Heart right ventricle (tissue), 16 donors: ENCODE measurements at regions not wholly inside any gene's neighbourhood (a gene's known extent, or its start where the extent isn't known, plus 50 kb on each side); places are given as distances from the start of the nearest gene placed in this dataset.

Experiments
- ATAC-seq, 8 donors: fragments of 200-7000 bp; cut with Tn5 transposase; one replicate each; pipeline ENCODE4 v1.9.1; 2020; ENCODE audit warnings: mild to moderate bottlenecking in 8 of 8, moderate library complexity in 8 of 8, moderate number of reproducible peaks in 1 of 8
- DNase-seq, 2 donors: peaks; one replicate each; pipeline ENCODE4 v3.0.0-alpha.2; 2020
- H3K27ac ChIP-seq, 10 donors: fragments of 200-600 bp; sonication (generic) in 2 of 10; one replicate each; pipeline versions ENCODE4 v1.5.0 to v1.8.0; 2020 to 2022; ENCODE audit warnings: mild to moderate bottlenecking in 3 of 10
- H3K27me3 ChIP-seq, 7 donors: fragments of 200-600 bp; one replicate each; pipeline ENCODE4 v1.8.0; 2021 to 2022; ENCODE audit warnings: mild to moderate bottlenecking in 2 of 7
- H3K36me3 ChIP-seq, 9 donors: fragments of 200-600 bp; sonication (generic) in 1 of 9; one replicate each; pipeline versions ENCODE4 v1.5.0 to v1.8.0; 2020 to 2022; ENCODE audit warnings: mild to moderate bottlenecking in 2 of 9
- H3K4me1 ChIP-seq, 9 donors: fragments of 200-600 bp; sonication (generic) in 1 of 9; one replicate each; pipeline versions ENCODE4 v1.5.0 to v1.8.0; 2020 to 2022; ENCODE audit warnings: mild to moderate bottlenecking in 4 of 9
- H3K4me3 ChIP-seq, 10 donors: fragments of 200-600 bp; sonication (generic) in 2 of 10; one replicate each; pipeline versions ENCODE4 v1.5.0 to v1.8.0; 2020 to 2022; ENCODE audit warnings: mild to moderate bottlenecking in 7 of 10, moderate library complexity in 2 of 10
- H3K9me3 ChIP-seq, 11 donors: fragments of 200-600 bp in 10 of 11; sonication (generic) in 2 of 11; one replicate each; pipeline versions ENCODE4 v1.5.0 to v1.8.0; 2013 to 2022; ENCODE audit warnings: mild to moderate bottlenecking in 2 of 11, control low read depth in 1 of 11, moderate library complexity in 1 of 11
- CTCF ChIP-seq, 9 donors: fragments of 200-600 bp; sonication (generic) in 2 of 9; IDR thresholded peaks; one replicate each; pipeline versions ENCODE4 v1.5.0 to v1.8.0; 2021 to 2022; ENCODE audit warnings: antibody characterized with exemption in 9 of 9, mild to moderate bottlenecking in 5 of 9, moderate library complexity in 1 of 9
- WGBS, 2 donors: extraction: QIAGEN DNeasy Blood & Tissue Kit; methylation state at CpG; one replicate each; pipeline ENCODE4 v1.1.7; 2013; ENCODE audit warnings: inconsistent platforms in 1 of 2; 5-methylcytosine and 5-hydroxymethylcytosine counted together
- intact Hi-C, 10 donors: fragments of 100-400 bp; cut with DNase I; formaldehyde crosslinking; loops; one replicate each; pipeline versions ENCODE4 v1.11.1 to v1.14.2; 2022
- donor health status: Arrhythmogenic right ventricular cardiomyopathy.
- donor health status: ischemic (EF 13 %, LVEDD 7.1; RV severe dilation, severe dysfunction).
- donor health status: healthy with polysubstance abuse.
- donor health status: DM: no; HTN: yes; CAD: no.
- donor health status: DM: no; HTN: no; CAD: no.
- donor health status: ischemic (EF 25% LVEDD 6.9; RV normal size, moderate dysfunction).
- donor health status: ischemic (EF 25% LVEDD 5.7; RV mildly dilated, moderate dysfunction).
- donor health status: healthy.
- donor health status: DM: yes; HTN: yes; CAD: no.
- donor health status: Ischemic cardiomyopathy.
- donor health status: ischemic (EF 35%, LVEDD 5.7; RV mildly dilated, moderate dysfunction).
- donor health status: nonischemic (EF 11% LVEDD 7.7; RV severe dilation, severe dysfunction).
- donor health status: DM: yes; HTN: yes; CAD: no.
- donor health status: PGD.
- donor health status: ischemic (EF 29% LVEDD 5.4; RV normal size, mild dysfunction).
- donor health status: nonischemic (EF 23%, LVEDD 6.1; RV moderate dilation, normal function).

GRCh38 chrX:134174859-134175258 lies 62.1 kb upstream of the CCDC160 start:
- no peaks in the 10 kb centered on the region for H3K36me3 ChIP-seq
- WGBS, 2 donors, result 65 to 75% methylated on average over 9 of the region's 9 CpGs
- ATAC-seq (no peak), DNase-seq (no peak)
- peaks cover 0 to 8% (median 0%) of the 10 kb centered on the region in 9 donors for H3K4me1 ChIP-seq
- H3K4me3 ChIP-seq, result no peak overlapping the region
- TF ChIP-seq CTCF (IDR thresholded peaks at IDR 0.05), result no peak
- H3K27me3 ChIP-seq, result peaks cover 0 to 90% (median 0%) of the 10 kb centered on the region in 7 donors
- intact Hi-C loops, result no loop called here
- H3K27ac ChIP-seq, result no peak overlapping the region
- no peaks in the 10 kb centered on the region for H3K9me3 ChIP-seq

DNA sequence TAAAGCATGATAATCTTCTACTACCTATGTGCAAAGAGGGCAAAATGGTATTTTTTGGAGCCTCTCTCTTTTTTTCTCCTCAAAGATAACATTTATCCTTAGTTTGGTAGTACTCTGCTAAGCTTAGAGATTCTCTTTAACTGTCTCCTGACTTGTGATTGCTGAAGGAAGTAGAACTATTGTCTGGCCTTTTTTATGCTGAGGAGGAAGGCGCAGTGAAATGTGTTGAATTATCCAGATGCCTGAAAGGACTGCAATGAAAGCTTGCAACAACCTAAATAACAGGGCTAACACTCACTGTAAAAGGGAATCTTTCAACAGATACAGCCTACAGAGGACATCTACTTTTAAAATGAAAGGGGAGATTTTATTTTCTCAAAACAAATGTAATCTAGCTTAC lies 59.5 kb upstream of the CCDC160 start:
- intact Hi-C loops, result no loop called here
- TF ChIP-seq CTCF (IDR thresholded peaks at IDR 0.05), result no peak
- no peaks in the 10 kb centered on the region for H3K36me3 ChIP-seq
- DNase-seq (no peak), ATAC-seq (no peak)
- H3K4me3 ChIP-seq, result no peak overlapping the region
- peaks cover 0 to 98% (median 0%) of the 10 kb centered on the region in 7 donors for H3K27me3 ChIP-seq
- WGBS, 2 donors, result 61 to 64% methylated on average over 1 of the region's 1 CpG
- H3K4me1 ChIP-seq, result peaks cover 0 to 8% (median 0%) of the 10 kb centered on the region in 9 donors
- H3K9me3 ChIP-seq, result no peaks in the 10 kb centered on the region
- H3K27ac ChIP-seq, result no peak overlapping the region

GRCh38 chrX:134180601-134181274 lies 56.2 kb upstream of the CCDC160 start:
- H3K9me3 ChIP-seq, result no peaks in the 10 kb centered on the region
- 54 to 55% methylated on average over 4 of the region's 4 CpGs for WGBS, 2 donors
- H3K27ac ChIP-seq, result no peak overlapping the region
- peaks cover 0 to 1% (median 0%) of the 10 kb centered on the region in 9 donors for H3K4me1 ChIP-seq
- DNase-seq, result no peak
- intact Hi-C loops, result no loop called here
- TF ChIP-seq CTCF (IDR thresholded peaks at IDR 0.05), result no peak
- no peaks in the 10 kb centered on the region for H3K36me3 ChIP-seq
- H3K4me3 ChIP-seq, result no peak overlapping the region
- ATAC-seq, result no peak
- H3K27me3 ChIP-seq, result peaks cover 0 to 95% (median 0%) of the 10 kb centered on the region in 7 donors

DNA sequence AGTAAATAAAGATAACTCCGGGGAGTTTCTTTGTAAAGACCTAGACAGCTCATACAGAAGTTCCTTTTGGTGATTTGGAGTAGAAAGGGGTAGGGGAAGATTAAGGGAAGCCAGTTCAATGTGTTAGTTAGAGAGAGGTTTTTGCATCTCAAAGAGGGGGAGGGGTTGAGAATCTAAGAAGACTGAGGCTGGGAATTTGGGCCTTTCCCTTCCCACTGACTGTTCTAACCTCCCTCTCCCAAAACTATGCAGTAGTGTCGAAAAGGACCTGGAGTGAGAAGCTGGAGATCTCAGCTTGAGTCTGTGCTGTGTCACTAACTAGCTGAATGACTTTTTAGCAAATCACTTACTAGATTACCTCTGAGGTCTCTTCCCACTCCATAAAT lies 55.7 kb upstream of the CCDC160 start:
- Histone ChIP-seq H3K36me3 (no peaks in the 10 kb centered on the region), H3K27ac (no peak overlapping the region), H3K4me3 (no peak overlapping the region), H3K27me3 (peaks cover 0 to 95% (median 0%) of the 10 kb centered on the region in 7 donors), H3K4me1 (peaks cover 0 to 5% (median 0%) of the 10 kb centered on the region in 9 donors), H3K9me3 (no peaks in the 10 kb centered on the region)
- intact Hi-C loops, result no loop called here
- TF ChIP-seq CTCF (IDR thresholded peaks at IDR 0.05), result no peak
- WGBS, 2 donors, result 72 to 79% methylated on average over 2 of the region's 2 CpGs
- DNase-seq (no peak), ATAC-seq (no peak)
